Activated CD4-positive, alpha-beta T cell treated with anti-CD3 and anti-CD28 coated beads, Interleukin-2, amount 10 ng/mL, durations not matched to agents 24 days and 14 days (primary cell): ENCODE measurements at regions not wholly inside any gene's neighbourhood (a gene's known extent, or its start where the extent isn't known, plus 50 kb on each side); places are given as distances from the start of the nearest gene placed in this dataset.
"Not testable (repeated sequence)": the region's sequence is repeated elsewhere in the genome, so short reads cannot be mapped to it uniquely, and the experiment has no call there.

Experiments
- DNase-seq: peaks from one replicate; pipeline ENCODE4 v3.0.0; 2022
- H3K27ac Mint-ChIP-seq: one replicate; pipeline ENCODE4 v1.8.0; 2022; ENCODE audit warnings: mild to moderate bottlenecking, mixed read lengths
- H3K27me3 Mint-ChIP-seq: one replicate; pipeline ENCODE4 v1.8.0; 2022; ENCODE audit warnings: mixed read lengths
- H3K36me3 Mint-ChIP-seq: one replicate; pipeline ENCODE4 v1.8.0; 2022; ENCODE audit warnings: low read depth, mild to moderate bottlenecking, mixed read lengths
- H3K4me1 Mint-ChIP-seq: one replicate; pipeline ENCODE4 v1.8.0; 2021; ENCODE audit warnings: mixed read lengths
- H3K4me3 Mint-ChIP-seq: one replicate; pipeline ENCODE4 v1.8.0; 2022; ENCODE audit warnings: mild to moderate bottlenecking, moderate library complexity, mixed read lengths
- H3K9me3 Mint-ChIP-seq: one replicate; pipeline ENCODE4 v1.8.0; 2021; ENCODE audit warnings: mixed read lengths
- intact Hi-C: fragments of 100-400 bp; cut with micrococcal nuclease; formaldehyde crosslinking; loops from one replicate; pipeline ENCODE4 v1.15.1; 2023

DNA sequence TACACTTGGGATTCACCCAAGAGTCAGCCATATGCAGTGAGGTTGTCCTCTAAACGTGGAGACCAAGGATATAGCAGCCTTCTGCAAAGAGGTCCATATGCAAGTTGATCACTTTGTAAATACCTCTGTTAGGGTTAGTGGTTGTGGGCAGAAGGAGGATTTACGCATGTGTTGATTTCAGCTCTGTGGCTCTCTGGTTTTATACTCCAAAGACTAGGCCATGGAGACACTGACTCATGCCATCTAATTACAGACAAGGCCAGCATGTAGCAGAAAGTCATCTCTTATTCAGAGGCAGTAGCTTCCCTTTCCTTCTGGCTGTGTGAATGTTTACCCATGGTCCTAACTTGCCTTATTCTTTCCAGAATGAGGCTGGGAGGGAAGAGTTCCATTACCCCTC is 140.9 kb upstream of the GOLGA6L4 start:
- H3K4me3 Mint-ChIP-seq, H3K27me3 Mint-ChIP-seq, H3K9me3 Mint-ChIP-seq, DNase-seq, intact Hi-C loops, H3K4me1 Mint-ChIP-seq, H3K27ac Mint-ChIP-seq, H3K36me3 Mint-ChIP-seq: not testable (repeated sequence)

DNA sequence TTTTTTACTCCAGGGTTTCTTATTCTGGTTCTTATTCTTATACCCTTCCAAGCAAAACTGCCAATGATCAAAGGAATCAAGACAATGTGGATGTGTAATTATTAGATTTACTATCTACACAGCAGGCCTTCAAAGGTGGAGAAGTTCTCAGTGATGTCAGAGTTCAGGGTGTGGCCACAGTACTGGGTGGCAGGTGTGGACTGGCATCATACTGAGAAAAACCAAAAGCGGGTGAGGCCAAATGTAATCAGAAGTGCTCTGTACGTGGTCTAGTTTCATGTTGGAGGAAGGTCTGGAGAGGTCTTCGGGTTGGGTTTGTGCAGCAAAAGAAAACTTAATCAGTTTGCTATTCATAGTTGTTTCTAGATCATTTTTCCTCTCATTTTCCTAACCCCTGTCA is 138.5 kb upstream of the GOLGA6L4 start:
- H3K4me1 Mint-ChIP-seq, intact Hi-C loops, H3K9me3 Mint-ChIP-seq, DNase-seq, H3K27ac Mint-ChIP-seq, H3K27me3 Mint-ChIP-seq, H3K4me3 Mint-ChIP-seq, H3K36me3 Mint-ChIP-seq: not testable (repeated sequence)

DNA sequence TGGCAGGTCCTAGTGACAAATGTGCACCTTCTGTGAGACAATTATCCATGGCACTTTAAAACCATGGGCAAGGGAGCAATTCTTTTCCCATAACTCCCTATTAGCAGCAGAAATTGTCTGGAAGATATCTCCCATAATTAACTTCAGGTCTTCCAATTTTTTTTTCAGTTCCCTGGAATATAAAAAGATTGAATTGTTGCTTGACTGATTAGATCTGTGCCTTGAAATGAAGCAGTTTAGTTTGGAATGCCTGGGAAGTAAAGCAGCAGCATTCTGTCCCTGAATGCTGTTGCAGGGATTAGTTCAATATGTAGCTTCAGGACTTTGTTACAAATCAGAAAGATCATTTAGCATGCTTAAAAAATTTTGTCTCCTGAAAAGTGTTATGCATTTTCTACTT is 137.0 kb upstream of the GOLGA6L4 start:
- no peak overlapping the region for H3K4me3 Mint-ChIP-seq
- H3K27me3 Mint-ChIP-seq: peaks cover 3% of the 10 kb centered on the region
- intact Hi-C loops: no loop called here
- H3K36me3 Mint-ChIP-seq: no peaks in the 10 kb centered on the region
- H3K27ac Mint-ChIP-seq: no peak overlapping the region
- H3K4me1 Mint-ChIP-seq: peaks cover 2% of the 10 kb centered on the region
- DNase-seq: no peak
- no peaks in the 10 kb centered on the region for H3K9me3 Mint-ChIP-seq

DNA sequence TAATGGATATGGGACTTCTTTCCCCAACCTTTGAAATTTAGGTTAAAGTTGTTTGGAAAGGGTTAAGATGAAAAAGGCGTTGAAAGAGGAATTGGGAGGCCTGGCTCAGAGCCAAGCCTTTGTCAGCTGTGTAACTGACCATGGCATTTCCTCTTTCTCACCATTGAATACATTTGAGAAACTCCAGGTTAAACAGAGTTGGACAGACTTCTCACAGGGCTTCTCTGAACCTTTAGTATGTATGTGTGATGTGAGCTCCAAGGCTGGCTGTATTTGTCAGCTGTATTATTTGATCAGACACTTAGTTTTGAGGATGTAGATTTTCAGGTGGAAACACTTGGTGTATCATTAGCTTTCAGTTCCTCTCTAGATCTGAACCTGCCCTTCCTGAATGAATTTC is 136.4 kb upstream of the GOLGA6L4 start:
- Mint-ChIP-seq H3K27me3 (peaks cover 3% of the 10 kb centered on the region), H3K36me3 (no peaks in the 10 kb centered on the region), H3K27ac (no peak overlapping the region), H3K4me1 (peaks cover 2% of the 10 kb centered on the region), H3K9me3 (no peaks in the 10 kb centered on the region), H3K4me3 (no peak overlapping the region)
- intact Hi-C loops: no loop called here
- DNase-seq: no peak

DNA sequence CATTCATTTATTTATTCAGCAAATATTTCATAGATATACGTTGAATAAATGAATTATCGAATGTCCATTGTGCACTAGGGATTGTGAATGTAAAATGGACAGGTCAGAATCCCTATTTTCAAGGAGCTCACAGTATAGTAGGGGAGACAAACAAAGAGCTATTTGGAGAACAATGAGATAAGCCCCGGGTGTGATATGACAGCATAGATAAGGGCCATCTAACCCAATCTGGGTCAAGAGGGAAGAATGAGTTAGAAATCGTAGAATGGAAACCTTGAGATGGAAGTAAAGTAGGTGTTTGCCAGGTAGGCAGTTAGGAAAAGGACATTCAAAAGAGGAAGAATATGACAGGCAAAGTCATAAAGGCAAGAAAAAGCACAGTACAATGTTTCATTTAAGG is 132.2 kb upstream of the GOLGA6L4 start:
- Mint-ChIP-seq H3K27ac (no peak overlapping the region), H3K27me3 (peaks cover 6% of the 10 kb centered on the region), H3K9me3 (no peaks in the 10 kb centered on the region), H3K4me3 (no peak overlapping the region), H3K4me1 (peaks cover 2% of the 10 kb centered on the region), H3K36me3 (no peaks in the 10 kb centered on the region)
- intact Hi-C loops: no loop called here
- no peak for DNase-seq

DNA sequence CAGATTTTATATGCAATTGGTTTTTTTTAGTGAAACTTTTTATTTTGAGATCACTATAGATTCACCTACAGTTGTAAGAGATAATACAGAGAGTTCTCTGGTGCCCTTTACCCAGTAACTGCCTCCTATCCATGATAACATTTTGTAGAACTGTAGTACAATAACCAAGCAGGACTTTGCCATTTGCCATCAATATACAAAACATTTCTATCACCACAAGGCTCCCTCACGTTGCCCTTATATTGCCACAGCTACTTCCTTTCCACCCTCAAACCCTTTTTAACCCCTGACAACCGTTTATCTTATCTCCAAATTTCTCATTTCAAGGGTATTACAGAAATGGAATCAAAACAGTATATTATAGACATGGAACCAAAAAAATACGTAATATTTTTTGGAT is 130.7 kb upstream of the GOLGA6L4 start:
- H3K9me3 Mint-ChIP-seq: no peaks in the 10 kb centered on the region
- no peak for DNase-seq
- H3K4me1 Mint-ChIP-seq: peaks cover 2% of the 10 kb centered on the region
- H3K36me3 Mint-ChIP-seq: no peaks in the 10 kb centered on the region
- intact Hi-C loops: no loop called here
- H3K27ac Mint-ChIP-seq: no peak overlapping the region
- H3K4me3 Mint-ChIP-seq: no peak overlapping the region
- peaks cover 14% of the 10 kb centered on the region for H3K27me3 Mint-ChIP-seq

DNA sequence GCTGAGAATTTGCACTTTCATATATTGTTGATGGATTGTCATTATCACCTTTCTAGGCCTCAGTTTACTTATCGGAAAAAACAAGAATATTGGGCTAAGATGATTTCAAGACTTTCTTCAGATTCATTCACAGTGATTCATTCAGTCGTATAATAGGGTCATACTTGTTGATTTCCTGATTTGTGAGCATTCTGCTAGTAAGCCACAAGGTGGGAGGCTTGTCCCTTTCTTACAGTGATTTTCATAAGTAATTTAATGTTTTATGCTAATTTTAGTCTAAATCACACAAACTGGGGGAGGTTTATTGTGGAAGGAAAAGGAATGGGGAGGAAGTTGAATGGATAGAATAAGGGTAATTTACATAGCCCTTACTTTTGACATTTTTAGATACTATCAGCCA is 126.8 kb upstream of the GOLGA6L4 start:
- no peak overlapping the region for H3K27ac Mint-ChIP-seq
- no peaks in the 10 kb centered on the region for H3K36me3 Mint-ChIP-seq
- peaks cover 14% of the 10 kb centered on the region for H3K27me3 Mint-ChIP-seq
- no peak for DNase-seq
- no peaks in the 10 kb centered on the region for H3K4me1 Mint-ChIP-seq
- H3K4me3 Mint-ChIP-seq: no peak overlapping the region
- intact Hi-C loops: no loop called here
- no peaks in the 10 kb centered on the region for H3K9me3 Mint-ChIP-seq

DNA sequence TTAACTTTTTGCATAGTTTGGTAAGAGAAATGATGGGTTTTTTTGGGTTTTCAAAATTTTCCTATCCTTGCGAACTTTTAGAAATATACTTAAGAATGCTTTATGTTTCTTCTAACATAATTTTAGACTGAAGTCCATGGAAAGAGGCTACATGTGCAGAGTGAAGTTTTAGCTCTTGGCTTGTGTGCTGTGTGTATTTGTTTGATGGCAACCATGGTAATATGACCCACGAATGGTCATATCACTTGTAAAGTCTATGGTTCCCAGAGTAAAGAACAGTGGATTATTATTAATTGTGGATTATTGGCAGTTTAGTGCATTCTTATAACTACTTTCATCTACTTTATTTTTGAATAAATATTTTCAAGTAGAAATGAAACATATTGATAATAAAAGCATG is 124.0 kb upstream of the GOLGA6L4 start:
- DNase-seq: no peak
- Mint-ChIP-seq H3K4me1 (no peaks in the 10 kb centered on the region), H3K9me3 (no peaks in the 10 kb centered on the region), H3K36me3 (no peaks in the 10 kb centered on the region), H3K4me3 (no peak overlapping the region), H3K27ac (no peak overlapping the region), H3K27me3 (peaks cover 18% of the 10 kb centered on the region)
- intact Hi-C loops: no loop called here

DNA sequence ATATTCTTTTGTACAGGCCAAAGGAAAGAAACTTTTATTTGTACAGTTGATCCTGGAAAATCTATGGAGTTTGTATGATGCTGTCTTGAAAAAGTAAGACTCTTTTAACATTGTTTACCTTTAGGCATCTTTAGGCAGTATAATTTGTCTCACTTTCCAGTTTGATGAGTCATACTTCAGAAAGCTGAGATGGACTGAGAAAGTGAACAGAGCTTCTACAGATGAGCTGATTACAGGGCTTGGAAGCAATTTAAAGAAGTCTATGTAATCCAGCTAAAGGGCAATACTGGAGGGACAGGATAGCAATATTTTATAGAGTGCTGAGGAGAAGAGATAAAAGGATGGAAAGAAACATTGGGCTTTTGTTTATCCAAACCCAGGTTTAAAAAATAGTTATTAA is 123.5 kb upstream of the GOLGA6L4 start:
- H3K27me3 Mint-ChIP-seq: peaks cover 18% of the 10 kb centered on the region
- H3K9me3 Mint-ChIP-seq: no peaks in the 10 kb centered on the region
- H3K4me1 Mint-ChIP-seq: no peaks in the 10 kb centered on the region
- H3K36me3 Mint-ChIP-seq: no peaks in the 10 kb centered on the region
- DNase-seq: no peak
- H3K27ac Mint-ChIP-seq: no peak overlapping the region
- intact Hi-C loops: no loop called here
- no peak overlapping the region for H3K4me3 Mint-ChIP-seq

DNA sequence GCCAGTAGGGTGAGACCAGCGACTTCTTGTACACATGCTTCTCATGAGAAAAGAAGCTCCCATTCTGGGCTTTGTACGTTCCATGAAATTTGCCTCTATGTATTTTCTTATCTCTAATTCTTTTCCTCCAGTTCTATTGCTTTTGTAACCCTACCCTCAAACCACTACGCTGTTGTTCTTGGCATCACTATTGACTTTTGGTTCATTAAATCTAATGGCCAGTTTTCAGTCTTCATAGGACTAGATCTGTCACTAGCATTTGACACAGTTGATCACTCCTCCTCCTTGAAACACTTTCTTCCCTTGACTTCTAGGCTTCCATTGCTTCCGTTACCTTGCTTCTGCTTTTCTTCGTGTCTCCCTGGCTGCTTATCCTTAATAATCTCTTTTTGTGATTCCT is 121.7 kb upstream of the GOLGA6L4 start:
- Mint-ChIP-seq H3K27ac (no peak overlapping the region), H3K4me1 (no peaks in the 10 kb centered on the region), H3K27me3 (peaks cover 14% of the 10 kb centered on the region), H3K9me3 (no peaks in the 10 kb centered on the region), H3K4me3 (no peak overlapping the region), H3K36me3 (no peaks in the 10 kb centered on the region)
- intact Hi-C loops: no loop called here
- no peak for DNase-seq

DNA sequence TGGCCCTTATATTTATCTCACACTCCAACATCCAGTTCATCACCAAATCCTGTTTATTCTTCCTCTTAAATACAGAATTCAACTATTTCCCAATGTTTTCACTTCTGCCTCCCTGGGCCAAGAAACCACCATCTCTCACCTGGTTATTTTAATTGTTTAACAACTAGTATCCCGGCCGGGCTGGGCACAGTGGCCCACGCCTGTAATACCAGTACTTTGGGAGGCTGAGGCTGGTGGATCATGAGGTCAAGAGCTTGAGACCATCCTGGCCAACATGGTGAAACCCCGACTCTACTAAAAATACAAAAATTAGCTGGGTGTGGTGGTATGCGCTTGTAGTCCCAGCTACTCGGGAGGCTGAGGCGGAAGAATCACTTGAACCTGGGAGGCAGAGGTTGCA is 120.9 kb upstream of the GOLGA6L4 start:
- H3K9me3 Mint-ChIP-seq, H3K27ac Mint-ChIP-seq, DNase-seq, H3K36me3 Mint-ChIP-seq, H3K4me3 Mint-ChIP-seq, intact Hi-C loops, H3K4me1 Mint-ChIP-seq: not testable (repeated sequence)
- H3K27me3 Mint-ChIP-seq: peaks cover 10% of the 10 kb centered on the region

DNA sequence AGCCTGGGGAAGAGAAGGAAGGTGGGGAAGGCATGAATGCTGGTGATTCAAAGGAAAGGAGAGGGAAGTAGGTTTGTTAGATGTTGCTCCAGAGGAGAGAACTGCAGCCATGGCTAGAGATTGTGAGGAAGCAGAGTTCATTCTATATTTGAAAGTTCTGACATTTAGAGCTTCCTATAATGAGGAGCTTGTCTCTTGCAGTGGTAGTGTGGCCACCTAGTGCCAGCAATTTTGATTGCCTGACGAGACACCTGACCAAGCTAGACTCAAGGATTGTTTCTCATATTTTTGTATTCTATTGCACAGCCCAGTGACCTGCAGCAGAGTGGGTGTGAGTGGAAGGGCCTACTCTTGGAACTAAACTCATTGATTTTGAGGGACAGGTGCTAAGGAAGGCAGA is 116.2 kb upstream of the GOLGA6L4 start:
- intact Hi-C loops, H3K4me1 Mint-ChIP-seq, H3K4me3 Mint-ChIP-seq, H3K36me3 Mint-ChIP-seq, H3K9me3 Mint-ChIP-seq, H3K27ac Mint-ChIP-seq, DNase-seq: not testable (repeated sequence)
- H3K27me3 Mint-ChIP-seq: peaks cover 10% of the 10 kb centered on the region

DNA sequence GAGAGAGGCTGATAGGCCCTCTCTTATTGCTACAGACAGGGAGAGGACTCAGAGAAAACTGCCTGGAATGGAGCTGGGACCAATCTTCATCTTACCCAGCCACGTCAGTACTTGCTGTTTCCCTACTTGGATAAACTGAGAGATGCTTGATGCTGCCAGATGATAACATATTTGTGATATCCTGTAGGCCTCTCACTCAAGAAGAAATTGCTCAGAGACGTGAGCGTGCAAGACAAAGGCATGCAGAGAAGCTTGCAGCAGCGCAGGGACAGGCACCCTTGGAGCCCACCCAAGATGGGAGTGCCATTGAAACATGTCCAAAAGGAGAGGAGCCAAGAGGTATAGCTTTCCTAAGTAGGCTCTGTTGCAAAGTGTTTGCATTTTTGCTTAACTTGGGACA is 114.7 kb upstream of the GOLGA6L4 start:
- H3K36me3 Mint-ChIP-seq, H3K27ac Mint-ChIP-seq, DNase-seq, H3K9me3 Mint-ChIP-seq, H3K4me1 Mint-ChIP-seq, intact Hi-C loops, H3K4me3 Mint-ChIP-seq: not testable (repeated sequence)
- peaks cover 13% of the 10 kb centered on the region for H3K27me3 Mint-ChIP-seq

DNA sequence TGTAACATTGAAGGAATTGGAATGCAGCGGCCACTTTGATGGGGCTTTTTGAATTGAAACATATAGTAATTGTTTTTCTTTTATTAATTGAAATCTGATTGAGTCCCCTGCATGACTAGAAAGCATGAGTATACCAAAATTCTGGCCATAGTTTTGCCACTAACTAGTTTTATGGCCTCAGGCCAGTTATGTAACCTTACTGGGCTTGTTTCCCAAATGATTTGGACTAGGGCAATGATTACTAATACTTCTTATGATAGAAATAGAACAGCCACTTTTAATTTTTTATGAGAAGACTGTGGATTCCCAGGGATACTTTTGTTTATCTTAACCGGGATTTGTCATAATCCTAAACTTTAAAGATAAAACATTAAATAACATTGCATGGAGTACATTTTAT is 106.9 kb upstream of the GOLGA6L4 start:
- H3K9me3 Mint-ChIP-seq, intact Hi-C loops, H3K36me3 Mint-ChIP-seq, DNase-seq, H3K4me3 Mint-ChIP-seq, H3K27ac Mint-ChIP-seq, H3K4me1 Mint-ChIP-seq: not testable (repeated sequence)
- peaks cover 18% of the 10 kb centered on the region for H3K27me3 Mint-ChIP-seq

DNA sequence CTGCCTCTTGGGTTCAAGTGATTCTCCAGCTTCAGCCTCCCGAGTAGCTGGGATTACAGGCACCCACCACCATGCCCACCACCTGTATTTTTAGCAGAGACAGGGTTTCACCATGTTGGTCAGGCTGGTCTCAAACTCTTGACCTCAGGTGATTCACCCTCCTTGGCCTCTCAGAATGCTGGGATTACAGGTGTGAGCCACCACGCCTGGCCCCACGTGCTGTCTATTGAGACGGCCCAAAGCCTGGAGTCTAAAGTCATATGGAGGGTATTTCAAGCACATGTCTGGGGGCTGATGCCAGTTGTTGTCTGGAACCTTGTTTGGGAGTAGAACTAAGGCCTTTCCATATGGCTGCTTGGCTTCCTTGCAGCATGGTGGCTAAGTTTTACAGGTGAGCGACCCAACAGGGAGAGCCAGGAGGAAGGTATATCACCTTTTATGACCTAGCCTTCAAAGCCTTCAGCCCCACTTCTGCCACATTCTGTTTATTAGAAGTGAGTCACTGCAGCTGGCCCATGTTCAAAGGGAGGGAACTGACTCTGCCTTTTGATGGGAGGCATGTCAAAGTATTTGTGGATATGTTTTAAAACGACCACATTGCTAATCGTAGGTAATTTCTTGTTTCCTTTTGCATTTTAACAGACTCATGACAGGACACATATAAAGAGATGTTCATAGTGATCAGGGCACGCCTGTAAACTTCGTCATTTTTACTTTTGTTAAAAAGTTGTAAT is 105.3 kb upstream of the GOLGA6L4 start:
- H3K4me1 Mint-ChIP-seq, H3K36me3 Mint-ChIP-seq, H3K27ac Mint-ChIP-seq, DNase-seq, H3K4me3 Mint-ChIP-seq, intact Hi-C loops, H3K9me3 Mint-ChIP-seq: not testable (repeated sequence)
- H3K27me3 Mint-ChIP-seq: peaks cover 21% of the 10 kb centered on the region
